T-cell (primary cell): ENCODE measurements at regions not wholly inside any gene's neighbourhood (a gene's known extent, or its start where the extent isn't known, plus 50 kb on each side); places are given as distances from the start of the nearest gene placed in this dataset.

Experiments
- ATAC-seq, 4 experiments: fragments of 200-7000 bp in 3 of 4; fragments of 150-1000 bp in 1 of 4; cut with Tn5 transposase; replicated peaks in 1 of 4; 1 replicate in 3 of 4; 2 replicates in 1 of 4; pipeline ENCODE4 v1.10.0; 2021; ENCODE audit warnings: moderate library complexity in 3 of 4, mild to moderate bottlenecking in 2 of 4, moderate number of reproducible peaks in 1 of 4
- CTCF ChIA-PET, 2 donors: fragments of 300-600 bp; sonication (Branson Sonifier 250); formaldehyde crosslinking; loops; one replicate each; lab custom pipeline; 2022; ENCODE audit warnings: antibody characterized with exemption in 2 of 2; lab: Charles Lee
- POLR2A ChIA-PET, 2 donors: fragments of 300-600 bp; sonication (Branson Sonifier 250); formaldehyde crosslinking; loops; one replicate each; lab custom pipeline; 2022; ENCODE audit warnings: antibody characterized with exemption in 2 of 2; lab: Charles Lee
- DNase-seq, 35 experiments: peaks; one replicate each; pipeline versions ENCODE4 v3.0.0 to v3.0.0-alpha.2; 2013 to 2023
- H3K27ac ChIP-seq: one replicate; pipeline ENCODE4 v1.5.1; 2013; ENCODE audit warnings: low read length
- H3K27me3 ChIP-seq, 2 experiments: replicated peaks in 1 of 2; 1 replicate in 1 of 2; 2 replicates in 1 of 2; pipeline versions ENCODE4 v1.6.1 to v1.7.0; 2013; ENCODE audit warnings: low read length in 1 of 2, mixed read lengths in 1 of 2; ENCODE audit not compliant: control insufficient read depth in 2 of 2, insufficient read depth in 2 of 2; ENCODE audit errors: extremely low read depth in 1 of 2
- H3K36me3 ChIP-seq, 2 donors: 1 replicate in 1 of 2; 2 replicates in 1 of 2; pipeline versions ENCODE4 v1.6.1 to v1.7.0; 2013; ENCODE audit warnings: low read length in 1 of 2; ENCODE audit not compliant: control insufficient read depth in 2 of 2, insufficient read depth in 1 of 2; ENCODE audit errors: extremely low read depth in 1 of 2
- H3K4me1 ChIP-seq, 2 experiments: 1 replicate in 1 of 2; 2 replicates in 1 of 2; pipeline versions ENCODE4 v1.6.1 to v1.7.0; 2013; ENCODE audit warnings: low read length in 2 of 2, mixed read lengths in 1 of 2; ENCODE audit not compliant: insufficient read depth in 2 of 2, control insufficient read depth in 1 of 2; ENCODE audit errors: extremely low read depth in 1 of 2
- H3K4me3 ChIP-seq, 2 donors: 1 replicate in 1 of 2; 2 replicates in 1 of 2; pipeline versions ENCODE4 v1.5.1 to v1.7.0; 2013; ENCODE audit warnings: mild to moderate bottlenecking in 2 of 2, low read length in 1 of 2, moderate library complexity in 1 of 2; ENCODE audit not compliant: control insufficient read depth in 1 of 2; ENCODE audit errors: extremely low read depth in 1 of 2
- H3K9me3 ChIP-seq: 2 replicates; pipeline ENCODE4 v1.7.0; 2013
- H3K27ac Mint-ChIP-seq, 2 donors: one replicate each; pipeline ENCODE4 v1.8.0; 2020 to 2021; ENCODE audit warnings: mild to moderate bottlenecking in 2 of 2, mixed read lengths in 2 of 2
- H3K27me3 Mint-ChIP-seq, 2 donors: one replicate each; pipeline ENCODE4 v1.8.0; 2021 to 2022; ENCODE audit warnings: mixed read lengths in 2 of 2
- H3K36me3 Mint-ChIP-seq: one replicate; pipeline ENCODE4 v1.8.0; 2021; ENCODE audit warnings: mixed read lengths
- H3K4me1 Mint-ChIP-seq, 3 donors: one replicate each; pipeline ENCODE4 v1.8.0; 2020 to 2022; ENCODE audit warnings: mixed read lengths in 3 of 3, mild to moderate bottlenecking in 1 of 3
- H3K4me3 Mint-ChIP-seq, 3 donors: one replicate each; pipeline ENCODE4 v1.8.0; 2020 to 2022; ENCODE audit warnings: mild to moderate bottlenecking in 3 of 3, mixed read lengths in 3 of 3, moderate library complexity in 3 of 3
- H3K9me3 Mint-ChIP-seq, 3 donors: one replicate each; pipeline ENCODE4 v1.8.0; 2020 to 2022; ENCODE audit warnings: mixed read lengths in 3 of 3
- WGBS: methylation state at CpG from one replicate; pipeline ENCODE4 v1.1.5; 2013; ENCODE audit warnings: missing lambda C conversion rate; ENCODE audit not compliant: insufficient coverage; 5-methylcytosine and 5-hydroxymethylcytosine counted together

- no peak for DNase-seq
- Histone ChIP-seq H3K9me3 (no peaks in the 10 kb centered on the region), H3K27ac (no peak overlapping the region), H3K4me1 (no peaks in the 10 kb centered on the region), H3K36me3 (no peaks in the 10 kb centered on the region), H3K27me3 (no peaks in the 10 kb centered on the region), H3K4me3 (no peak overlapping the region)
- no peak for ATAC-seq
- no peak overlapping the region for H3K27ac Mint-ChIP-seq
- CTCF ChIA-PET, result no interaction called here
- H3K4me1 Mint-ChIP-seq, result no peaks in the 10 kb centered on the region
- 100% methylated on average over 1 of the region's 3 CpGs for WGBS
- H3K36me3 Mint-ChIP-seq, result no peaks in the 10 kb centered on the region
- H3K9me3 Mint-ChIP-seq, result peaks cover 0 to 19% (median 7%) of the 10 kb centered on the region in 3 donors
- no peak overlapping the region for H3K4me3 Mint-ChIP-seq
- H3K27me3 Mint-ChIP-seq, result no peaks in the 10 kb centered on the region
- POLR2A ChIA-PET, result no interaction called here
These were observed 243.0 kb downstream of the HNMT start for GRCh38 chr2:138207074-138207930.

DNA sequence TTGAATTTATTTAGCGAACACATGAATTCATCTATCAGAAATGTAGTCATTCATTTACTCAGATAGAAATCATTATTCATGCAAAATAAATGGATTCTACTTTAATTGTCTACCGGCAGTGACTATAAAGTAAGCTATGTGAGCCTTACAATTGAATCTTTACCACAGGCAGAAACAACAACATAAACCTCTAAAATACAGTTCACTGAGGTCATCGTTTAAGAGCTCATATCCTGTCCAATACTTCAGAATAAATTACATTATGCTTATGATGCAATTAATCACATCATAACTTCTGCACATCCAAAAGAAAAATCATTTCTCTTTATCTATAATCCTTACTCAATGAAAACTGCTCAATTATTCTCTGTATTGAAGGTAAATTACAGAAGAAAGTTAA is 244.7 kb downstream of the HNMT start:
- H3K4me3 Mint-ChIP-seq, result no peak overlapping the region
- ChIA-PET CTCF (no interaction called here), POLR2A (no interaction called here)
- H3K4me3 ChIP-seq, result no peak overlapping the region
- H3K36me3 ChIP-seq, result no peaks in the 10 kb centered on the region
- no peaks in the 10 kb centered on the region for H3K27me3 Mint-ChIP-seq
- ATAC-seq (no peak), DNase-seq (no peak)
- H3K9me3 Mint-ChIP-seq, result peaks cover 0 to 17% (median 14%) of the 10 kb centered on the region in 3 donors
- H3K9me3 ChIP-seq, result no peaks in the 10 kb centered on the region
- no peak overlapping the region for H3K27ac Mint-ChIP-seq
- no peak overlapping the region for H3K27ac ChIP-seq
- no peaks in the 10 kb centered on the region for H3K27me3 ChIP-seq
- H3K4me1 Mint-ChIP-seq, result no peaks in the 10 kb centered on the region
- no peaks in the 10 kb centered on the region for H3K4me1 ChIP-seq
- 100% methylated on average over 1 of the region's 3 CpGs for WGBS
- H3K36me3 Mint-ChIP-seq, result no peaks in the 10 kb centered on the region

DNA sequence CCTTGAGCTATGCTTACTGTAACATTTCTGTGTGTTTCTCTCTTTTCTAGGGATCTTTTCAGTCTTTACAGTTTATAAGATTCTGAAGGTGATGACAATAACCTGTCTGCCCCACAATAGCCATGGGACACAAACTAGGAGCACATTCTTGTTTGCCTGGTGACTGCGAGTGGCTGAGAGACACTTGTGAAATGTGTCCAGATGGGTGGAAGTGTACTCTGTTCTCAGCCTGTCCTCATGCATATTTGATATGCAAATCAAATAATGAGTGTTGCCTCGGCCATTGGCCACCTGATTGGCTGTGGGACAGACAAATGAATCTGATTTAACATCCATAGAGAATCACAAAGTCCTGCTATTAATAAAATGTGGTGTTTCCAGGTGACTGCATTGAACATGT is 246.2 kb downstream of the HNMT start:
- no peak for DNase-seq
- no peak for ATAC-seq
- Histone ChIP-seq H3K27ac (no peak overlapping the region), H3K27me3 (no peaks in the 10 kb centered on the region), H3K9me3 (no peaks in the 10 kb centered on the region), H3K4me1 (no peaks in the 10 kb centered on the region), H3K36me3 (no peaks in the 10 kb centered on the region), H3K4me3 (no peak overlapping the region)
- ChIA-PET POLR2A (no interaction called here), CTCF (no interaction called here)
- no peak overlapping the region for H3K27ac Mint-ChIP-seq
- no peaks in the 10 kb centered on the region for H3K4me1 Mint-ChIP-seq
- H3K4me3 Mint-ChIP-seq, result no peak overlapping the region
- H3K9me3 Mint-ChIP-seq, result peaks cover 0 to 14% (median 7%) of the 10 kb centered on the region in 3 donors
- H3K27me3 Mint-ChIP-seq, result no peaks in the 10 kb centered on the region
- WGBS, result no CpG with 5 or more reads among the region's 2 CpGs
- H3K36me3 Mint-ChIP-seq, result no peaks in the 10 kb centered on the region

GRCh38 chr2:138212434-138212833 is 248.2 kb downstream of the HNMT start:
- Histone ChIP-seq H3K27me3 (no peaks in the 10 kb centered on the region), H3K27ac (no peak overlapping the region), H3K4me3 (no peak overlapping the region), H3K36me3 (no peaks in the 10 kb centered on the region), H3K4me1 (no peaks in the 10 kb centered on the region), H3K9me3 (no peaks in the 10 kb centered on the region)
- H3K27ac Mint-ChIP-seq, result no peak overlapping the region
- no peaks in the 10 kb centered on the region for H3K4me1 Mint-ChIP-seq
- ATAC-seq (no peak), DNase-seq (no peak)
- H3K4me3 Mint-ChIP-seq, result no peak overlapping the region
- POLR2A ChIA-PET, result no interaction called here
- CTCF ChIA-PET, result no interaction called here
- WGBS, result 86% methylated on average over 2 of the region's 2 CpGs
- no peaks in the 10 kb centered on the region for H3K36me3 Mint-ChIP-seq
- H3K27me3 Mint-ChIP-seq, result no peaks in the 10 kb centered on the region
- H3K9me3 Mint-ChIP-seq, result peaks cover 0 to 8% (median 0%) of the 10 kb centered on the region in 3 donors

GRCh38 chr2:138213084-138213483 is 248.8 kb downstream of the HNMT start:
- WGBS, result 50% methylated on average over 1 of the region's 2 CpGs
- Histone ChIP-seq H3K27ac (no peak overlapping the region), H3K4me3 (no peak overlapping the region), H3K36me3 (no peaks in the 10 kb centered on the region), H3K9me3 (no peaks in the 10 kb centered on the region), H3K27me3 (no peaks in the 10 kb centered on the region), H3K4me1 (no peaks in the 10 kb centered on the region)
- ChIA-PET POLR2A (no interaction called here), CTCF (no interaction called here)
- Mint-ChIP-seq H3K27me3 (no peaks in the 10 kb centered on the region), H3K9me3 (peaks cover 0 to 8% (median 0%) of the 10 kb centered on the region in 3 donors), H3K36me3 (no peaks in the 10 kb centered on the region), H3K4me3 (no peak overlapping the region), H3K4me1 (no peaks in the 10 kb centered on the region), H3K27ac (no peak overlapping the region)
- DNase-seq, result no peak
- no peak for ATAC-seq

DNA sequence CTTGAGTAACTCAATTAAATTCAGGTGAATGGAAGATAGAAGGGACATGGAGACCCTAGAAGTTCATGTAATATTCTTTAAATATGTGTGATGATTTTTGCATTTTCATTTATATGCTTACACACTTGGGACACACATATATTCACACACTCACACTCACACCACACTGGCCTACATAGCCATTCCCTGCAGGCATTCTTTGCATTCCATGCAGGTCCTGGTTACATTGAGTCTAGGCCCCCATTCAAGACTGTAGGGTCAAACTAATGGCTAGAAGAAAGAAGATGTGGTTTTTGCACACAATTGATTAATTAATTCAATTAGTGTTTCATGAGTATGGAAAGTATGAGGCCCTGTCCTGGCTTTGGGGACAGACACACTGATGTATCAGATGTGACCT is 249.4 kb downstream of the HNMT start:
- no peaks in the 10 kb centered on the region for H3K9me3 ChIP-seq
- DNase-seq (no peak), ATAC-seq (no peak)
- H3K27ac Mint-ChIP-seq, result no peak overlapping the region
- ChIA-PET POLR2A (no interaction called here), CTCF (no interaction called here)
- no peaks in the 10 kb centered on the region for H3K27me3 ChIP-seq
- H3K4me1 Mint-ChIP-seq, result no peaks in the 10 kb centered on the region
- peaks cover 0 to 8% (median 0%) of the 10 kb centered on the region in 3 donors for H3K9me3 Mint-ChIP-seq
- H3K36me3 ChIP-seq, result no peaks in the 10 kb centered on the region
- no peak overlapping the region for H3K4me3 ChIP-seq
- no peaks in the 10 kb centered on the region for H3K27me3 Mint-ChIP-seq
- H3K27ac ChIP-seq, result no peak overlapping the region
- no peaks in the 10 kb centered on the region for H3K4me1 ChIP-seq
- no peak overlapping the region for H3K4me3 Mint-ChIP-seq
- H3K36me3 Mint-ChIP-seq, result no peaks in the 10 kb centered on the region
